Daoy (cell line): ENCODE measurements at regions not wholly inside any gene's neighbourhood (a gene's known extent, or its start where the extent isn't known, plus 50 kb on each side); places are given as distances from the start of the nearest gene placed in this dataset.

Experiments used
- DNase-seq: peaks from one replicate; pipeline ENCODE4 v3.0.0-alpha.2; 2015; ENCODE audit warnings: low read depth

- no peak for DNase-seq
Measured at GRCh38 chr6:129920103-129920798, 59.1 kb upstream of the TMEM244 start.

- DNase-seq, result no peak
Measured at GRCh38 chr6:129911732-129912131, 50.6 kb upstream of the TMEM244 start.
